Sigmoid colon (tissue), 6 donors: ENCODE measurements at regions not wholly inside any gene's neighbourhood (a gene's known extent, or its start where the extent isn't known, plus 50 kb on each side); places are given as distances from the start of the nearest gene placed in this dataset.

Experiments
- DNase-seq: peaks from one replicate; pipeline ENCODE4 v3.0.0-alpha.2; 2019
- H3K27ac ChIP-seq, 4 donors: fragments of 200-600 bp; sonication (generic); one replicate each; pipeline ENCODE4 v1.5.1; 2016 to 2019; ENCODE audit warnings: mild to moderate bottlenecking in 1 of 4
- H3K27me3 ChIP-seq, 3 donors: fragments of 200-600 bp; sonication (generic); one replicate each; pipeline ENCODE4 v1.5.1; 2019; ENCODE audit warnings: mild to moderate bottlenecking in 1 of 3
- H3K36me3 ChIP-seq, 4 donors: fragments of 200-600 bp; sonication (generic); one replicate each; pipeline ENCODE4 v1.5.1; 2016 to 2019
- H3K4me1 ChIP-seq, 4 donors: fragments of 200-600 bp; sonication (generic); one replicate each; pipeline ENCODE4 v1.5.1; 2017 to 2019
- H3K4me3 ChIP-seq, 4 donors: fragments of 200-600 bp; sonication (generic); one replicate each; pipeline ENCODE4 v1.5.1; 2017 to 2019; ENCODE audit warnings: mild to moderate bottlenecking in 2 of 4, moderate library complexity in 1 of 4
- H3K9me3 ChIP-seq, 4 donors: fragments of 200-600 bp in 3 of 4; sonication (generic) in 3 of 4; one replicate each; pipeline versions ENCODE4 v1.5.1 to v1.6.1; 2013 to 2019
- CTCF ChIP-seq, 4 experiments: fragments of 450-650 bp in 3 of 4; fragments of 200-600 bp in 1 of 4; IDR thresholded peaks; one replicate each; pipeline ENCODE4 v1.5.1; 2016 to 2019; ENCODE audit warnings: antibody characterized with exemption in 4 of 4, mild to moderate bottlenecking in 3 of 4, moderate library complexity in 2 of 4
- EP300 ChIP-seq, 4 donors: sonication (generic); formaldehyde crosslinking; IDR thresholded peaks; one replicate each; pipeline ENCODE4 v1.6.1; 2017; ENCODE audit warnings: antibody characterized with exemption in 4 of 4
- POLR2A ChIP-seq, 2 donors: fragments of 450-650 bp; IDR thresholded peaks; one replicate each; pipeline ENCODE4 v1.6.1; 2016; ENCODE audit warnings: antibody characterized with exemption in 2 of 2, mild to moderate bottlenecking in 2 of 2, moderate library complexity in 2 of 2
- POLR2AphosphoS5 ChIP-seq, 4 donors: sonication (generic); formaldehyde crosslinking; IDR thresholded peaks; one replicate each; pipeline ENCODE4 v1.6.1; 2017; ENCODE audit warnings: antibody characterized with exemption in 4 of 4
- WGBS, 2 donors: extraction: QIAGEN DNeasy Blood & Tissue Kit; methylation state at CpG; one replicate each; pipeline ENCODE4 v1.1.7; 2013; 5-methylcytosine and 5-hydroxymethylcytosine counted together
- intact Hi-C: fragments of 100-400 bp; cut with DNase I; formaldehyde crosslinking; loops from one replicate; pipeline ENCODE4 v1.15.1; 2023
- donor health status: healthy with polysubstance abuse.
- donor health status: healthy.

- no peak overlapping the region for H3K4me3 ChIP-seq
- peaks cover 0 to 10% (median 3%) of the 10 kb centered on the region in 4 donors for H3K4me1 ChIP-seq
- TF ChIP-seq POLR2AphosphoS5 (IDR thresholded peaks at IDR 0.05) (peak in 1 of 4 donors; percentile 20), POLR2A (IDR thresholded peaks at IDR 0.05) (no peak)
- no peaks in the 10 kb centered on the region for H3K27me3 ChIP-seq
- no peaks in the 10 kb centered on the region for H3K9me3 ChIP-seq
- DNase-seq, result no peak
- no peaks in the 10 kb centered on the region for H3K36me3 ChIP-seq
- intact Hi-C loops, result no loop called here
- WGBS, 2 donors, result 61 to 68% methylated on average over 3 of the region's 3 CpGs
- no peak overlapping the region for H3K27ac ChIP-seq
Measured at GRCh38 chr3:117651246-117651645, 941.7 kb downstream of the TUSC7 start.

GRCh38 chr3:117656391-117656790 lies 946.8 kb downstream of the TUSC7 start:
- no peaks in the 10 kb centered on the region for H3K36me3 ChIP-seq
- WGBS, 2 donors, result 79 to 81% methylated on average over 1 of the region's 1 CpG
- intact Hi-C loops, result no loop called here
- DNase-seq, result no peak
- peaks cover 0 to 3% (median under 1%) of the 10 kb centered on the region in 4 donors for H3K4me1 ChIP-seq
- no peaks in the 10 kb centered on the region for H3K27me3 ChIP-seq
- no peak overlapping the region for H3K4me3 ChIP-seq
- TF ChIP-seq EP300 (IDR thresholded peaks at IDR 0.05) (no peak), CTCF (IDR thresholded peaks at IDR 0.05) (no peak), POLR2AphosphoS5 (IDR thresholded peaks at IDR 0.05) (no peak), POLR2A (IDR thresholded peaks at IDR 0.05) (no peak)
- no peak overlapping the region for H3K27ac ChIP-seq
- H3K9me3 ChIP-seq, result no peaks in the 10 kb centered on the region

GRCh38 chr3:117657278-117657677 lies 947.7 kb downstream of the TUSC7 start:
- Histone ChIP-seq H3K4me1 (no peaks in the 10 kb centered on the region), H3K9me3 (no peaks in the 10 kb centered on the region), H3K36me3 (no peaks in the 10 kb centered on the region), H3K27me3 (no peaks in the 10 kb centered on the region), H3K27ac (no peak overlapping the region), H3K4me3 (no peak overlapping the region)
- WGBS, 2 donors, result 77 to 82% methylated on average over 6 of the region's 6 CpGs
- DNase-seq, result no peak
- intact Hi-C loops, result no loop called here
- TF ChIP-seq POLR2AphosphoS5 (IDR thresholded peaks at IDR 0.05) (no peak), CTCF (IDR thresholded peaks at IDR 0.05) (no peak), POLR2A (IDR thresholded peaks at IDR 0.05) (no peak), EP300 (IDR thresholded peaks at IDR 0.05) (no peak)

GRCh38 chr3:117660941-117661817 lies 951.6 kb downstream of the TUSC7 start:
- no peaks in the 10 kb centered on the region for H3K27me3 ChIP-seq
- intact Hi-C loops, result no loop called here
- 87 to 92% methylated on average over 2 of the region's 2 CpGs for WGBS, 2 donors
- DNase-seq, result no peak
- H3K4me1 ChIP-seq, result peaks cover 0 to 3% (median 0%) of the 10 kb centered on the region in 4 donors
- no peaks in the 10 kb centered on the region for H3K9me3 ChIP-seq
- TF ChIP-seq EP300 (IDR thresholded peaks at IDR 0.05) (no peak), POLR2A (IDR thresholded peaks at IDR 0.05) (no peak), POLR2AphosphoS5 (IDR thresholded peaks at IDR 0.05) (no peak), CTCF (IDR thresholded peaks at IDR 0.05) (no peak)
- no peaks in the 10 kb centered on the region for H3K36me3 ChIP-seq
- no peak overlapping the region for H3K27ac ChIP-seq
- no peak overlapping the region for H3K4me3 ChIP-seq

- DNase-seq, result no peak
- TF ChIP-seq POLR2AphosphoS5 (IDR thresholded peaks at IDR 0.05), result no peak
- TF ChIP-seq EP300 (IDR thresholded peaks at IDR 0.05), result no peak
- TF ChIP-seq POLR2A (IDR thresholded peaks at IDR 0.05), result no peak
- no peak for TF ChIP-seq CTCF (IDR thresholded peaks at IDR 0.05)
- Histone ChIP-seq H3K27ac (no peak overlapping the region), H3K4me3 (no peak overlapping the region), H3K4me1 (peaks cover 0 to 9% (median 0%) of the 10 kb centered on the region in 4 donors), H3K9me3 (no peaks in the 10 kb centered on the region), H3K36me3 (no peaks in the 10 kb centered on the region), H3K27me3 (no peaks in the 10 kb centered on the region)
- 94 to 95% methylated on average over 3 of the region's 3 CpGs for WGBS, 2 donors
- intact Hi-C loops, result no loop called here
Measured at GRCh38 chr3:117661818-117662095, 952.2 kb downstream of the TUSC7 start.
